Fibroblast of lung (primary cell): ENCODE measurements at regions not wholly inside any gene's neighbourhood (a gene's known extent, or its start where the extent isn't known, plus 50 kb on each side); places are given as distances from the start of the nearest gene placed in this dataset.
A peak's percentile ranks its signal among the peaks of the same experiment; 100 is the strongest.
"Not testable (repeated sequence)": the region's sequence is repeated elsewhere in the genome, so short reads cannot be mapped to it uniquely, and the experiment has no call there.

Experiments
- DNase-seq, 2 donors: peaks; one replicate each; pipeline versions ENCODE4 v3.0.0 to v3.0.0-alpha.2; 2010; ENCODE audit warnings: low read depth in 2 of 2
- H2AFZ ChIP-seq: 2 replicates; pipeline ENCODE4 v1.5.1; 2012; ENCODE audit warnings: low read length, control low read depth, inconsistent platforms
- H3K27ac ChIP-seq: 2 replicates; pipeline ENCODE4 v1.5.1; 2011; ENCODE audit warnings: low read length, control low read depth; ENCODE audit not compliant: insufficient read depth
- H3K27me3 ChIP-seq: 2 replicates; pipeline ENCODE4 v1.5.1; 2011; ENCODE audit warnings: mild to moderate bottlenecking, low read length; ENCODE audit not compliant: control insufficient read depth, insufficient read depth
- H3K36me3 ChIP-seq: 2 replicates; pipeline ENCODE4 v1.5.1; 2011; ENCODE audit warnings: low read length; ENCODE audit not compliant: control insufficient read depth, insufficient read depth
- H3K4me1 ChIP-seq: 2 replicates; pipeline ENCODE4 v1.5.1; 2011; ENCODE audit warnings: low read length; ENCODE audit not compliant: control insufficient read depth, insufficient read depth; ENCODE audit errors: extremely low read depth
- H3K4me2 ChIP-seq: 2 replicates; pipeline ENCODE4 v1.5.1; 2011; ENCODE audit warnings: low read length, control low read depth; ENCODE audit not compliant: insufficient read depth; ENCODE audit errors: extremely low read depth
- H3K4me3 ChIP-seq, 4 experiments: fragments of 200-600 bp in 1 of 4; sonication (generic) in 1 of 4; replicated peaks in 1 of 4; 2 replicates each; pipeline ENCODE4 v1.5.1; 2011 to 2016; ENCODE audit warnings: low read length in 4 of 4, low read depth in 3 of 4, mild to moderate bottlenecking in 3 of 4, control low read depth in 2 of 4, inconsistent platforms in 1 of 4, mixed read lengths in 1 of 4; ENCODE audit not compliant: insufficient read depth in 1 of 4; ENCODE audit errors: control extremely low read depth in 1 of 4
- H3K79me2 ChIP-seq: 2 replicates; pipeline ENCODE4 v1.5.1; 2012; ENCODE audit warnings: mild to moderate bottlenecking, low read length, inconsistent platforms; ENCODE audit not compliant: control insufficient read depth, insufficient read depth
- H3K9ac ChIP-seq: 2 replicates; pipeline ENCODE4 v1.5.1; 2011; ENCODE audit warnings: mild to moderate bottlenecking, low read length, control low read depth; ENCODE audit not compliant: insufficient read depth
- H3K9me3 ChIP-seq: 2 replicates; pipeline ENCODE4 v1.5.1; 2012; ENCODE audit warnings: low read depth, low read length; ENCODE audit not compliant: control insufficient read depth, insufficient read depth
- H4K20me1 ChIP-seq: 2 replicates; pipeline ENCODE4 v1.5.1; 2011; ENCODE audit warnings: low read length; ENCODE audit not compliant: control insufficient read depth, insufficient read depth; ENCODE audit errors: extremely low read depth
- EZH2 ChIP-seq: IDR thresholded peaks from 2 replicates; pipeline ENCODE4 v1.5.1; 2012; ENCODE audit warnings: low read length, control low read depth, mild to moderate bottlenecking; ENCODE audit errors: missing control alignments
- TF ChIP-seq, protein P1 (sequence below), 2 donors: IDR thresholded peaks in 1 of 2; conservative IDR thresholded peaks in 1 of 2; 1 replicate in 1 of 2; 2 replicates in 1 of 2; pipeline ENCODE4 v1.5.1; 2011 to 2012; ENCODE audit warnings: low read length in 2 of 2, control low read depth in 1 of 2, inconsistent platforms in 1 of 2, low read depth in 1 of 2, mild to moderate bottlenecking in 1 of 2

- Histone ChIP-seq H4K20me1 (no peaks in the 10 kb centered on the region), H3K4me3 (no peak overlapping the region), H3K9ac (no peak overlapping the region), H3K4me1 (no peaks in the 10 kb centered on the region), H2AFZ (no peak overlapping the region), H3K4me2 (no peak overlapping the region), H3K27ac (no peak overlapping the region), H3K36me3 (no peaks in the 10 kb centered on the region), H3K79me2 (no peaks in the 10 kb centered on the region), H3K9me3 (no peaks in the 10 kb centered on the region), H3K27me3 (no peaks in the 10 kb centered on the region)
- no peak for DNase-seq
- TF ChIP-seq EZH2, result no peak
- TF ChIP-seq, protein P1, sequence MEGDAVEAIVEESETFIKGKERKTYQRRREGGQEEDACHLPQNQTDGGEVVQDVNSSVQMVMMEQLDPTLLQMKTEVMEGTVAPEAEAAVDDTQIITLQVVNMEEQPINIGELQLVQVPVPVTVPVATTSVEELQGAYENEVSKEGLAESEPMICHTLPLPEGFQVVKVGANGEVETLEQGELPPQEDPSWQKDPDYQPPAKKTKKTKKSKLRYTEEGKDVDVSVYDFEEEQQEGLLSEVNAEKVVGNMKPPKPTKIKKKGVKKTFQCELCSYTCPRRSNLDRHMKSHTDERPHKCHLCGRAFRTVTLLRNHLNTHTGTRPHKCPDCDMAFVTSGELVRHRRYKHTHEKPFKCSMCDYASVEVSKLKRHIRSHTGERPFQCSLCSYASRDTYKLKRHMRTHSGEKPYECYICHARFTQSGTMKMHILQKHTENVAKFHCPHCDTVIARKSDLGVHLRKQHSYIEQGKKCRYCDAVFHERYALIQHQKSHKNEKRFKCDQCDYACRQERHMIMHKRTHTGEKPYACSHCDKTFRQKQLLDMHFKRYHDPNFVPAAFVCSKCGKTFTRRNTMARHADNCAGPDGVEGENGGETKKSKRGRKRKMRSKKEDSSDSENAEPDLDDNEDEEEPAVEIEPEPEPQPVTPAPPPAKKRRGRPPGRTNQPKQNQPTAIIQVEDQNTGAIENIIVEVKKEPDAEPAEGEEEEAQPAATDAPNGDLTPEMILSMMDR (conservative IDR thresholded peaks at IDR 0.05 in 1 of 2, IDR thresholded peaks at IDR 0.05 in 1 of 2; ENCODE audit: low read depth in 1 of 2, low read length in 2 of 2), result no peak
Observed at GRCh38 chr1:230552880-230553279, 89.4 kb upstream of the COG2 start.

DNA sequence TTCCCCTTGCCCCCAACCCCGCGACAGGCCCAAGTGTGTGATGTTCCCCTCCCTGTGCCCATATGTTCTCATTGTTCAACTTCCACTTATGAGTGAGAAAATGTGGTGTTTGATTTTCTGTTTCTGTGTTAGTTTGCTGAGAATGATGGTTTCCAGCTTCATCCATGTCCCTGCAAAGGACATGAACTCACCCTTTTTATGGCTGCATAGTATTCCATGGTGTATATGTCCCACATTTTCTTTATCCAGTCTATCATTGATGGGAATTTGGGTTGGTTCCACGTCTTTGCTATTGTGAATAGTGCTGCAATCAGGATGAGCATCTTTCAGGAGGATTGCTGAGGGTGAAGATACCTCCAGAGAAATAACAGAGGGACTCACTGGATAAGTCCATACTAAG lies 91.3 kb upstream of the COG2 start:
- H3K27me3 ChIP-seq, H4K20me1 ChIP-seq, H3K36me3 ChIP-seq, H3K79me2 ChIP-seq, DNase-seq, H3K9ac ChIP-seq, H3K27ac ChIP-seq, H2AFZ ChIP-seq, H3K4me2 ChIP-seq, H3K4me3 ChIP-seq, H3K9me3 ChIP-seq, H3K4me1 ChIP-seq: not testable (repeated sequence)

DNA sequence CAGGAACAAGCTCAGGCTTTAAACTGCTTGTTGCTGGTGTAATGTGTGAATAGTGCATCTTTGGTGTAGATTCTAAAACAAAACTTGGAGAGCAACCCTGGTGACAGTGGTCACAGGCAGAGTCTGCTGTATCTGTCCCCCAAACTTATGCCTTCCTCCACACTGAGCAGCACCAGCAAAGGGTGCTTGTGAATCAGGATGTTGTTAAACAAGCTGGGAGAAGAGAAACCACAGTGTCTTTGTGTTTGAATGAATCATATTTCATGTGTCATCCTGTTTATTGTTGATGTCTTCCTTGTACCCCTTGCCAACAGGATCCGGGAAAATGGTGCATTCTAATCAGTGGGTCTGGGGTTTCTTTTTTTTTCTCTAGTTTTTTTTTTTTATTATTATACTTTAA lies 91.9 kb upstream of the COG2 start:
- no peak for TF ChIP-seq EZH2
- TF ChIP-seq, protein P1 (conservative IDR thresholded peaks at IDR 0.05 in 1 of 2, IDR thresholded peaks at IDR 0.05 in 1 of 2; ENCODE audit: low read depth in 1 of 2, low read length in 2 of 2), result no peak
- no peaks in the 10 kb centered on the region for H3K36me3 ChIP-seq
- peak in 1 of 2 donors; percentile 24 for DNase-seq
- H3K9ac ChIP-seq, result no peak overlapping the region
- H3K4me2 ChIP-seq, result no peak overlapping the region
- H3K27ac ChIP-seq, result no peak overlapping the region
- H3K4me3 ChIP-seq, result no peak overlapping the region
- H3K79me2 ChIP-seq, result no peaks in the 10 kb centered on the region
- no peaks in the 10 kb centered on the region for H4K20me1 ChIP-seq
- no peaks in the 10 kb centered on the region for H3K9me3 ChIP-seq
- H3K27me3 ChIP-seq, result no peaks in the 10 kb centered on the region
- no peak overlapping the region for H2AFZ ChIP-seq
- no peaks in the 10 kb centered on the region for H3K4me1 ChIP-seq
